ENCODE measurements at regions not wholly inside any gene's neighbourhood (a gene's known extent, or its start where the extent isn't known, plus 50 kb on each side); places are given as distances from the start of the nearest gene placed in this dataset.
A peak's percentile ranks its signal among the peaks of the same experiment; 100 is the strongest.
"Not testable (repeated sequence)": the region's sequence is repeated elsewhere in the genome, so short reads cannot be mapped to it uniquely, and the experiment has no call there.

DNA sequence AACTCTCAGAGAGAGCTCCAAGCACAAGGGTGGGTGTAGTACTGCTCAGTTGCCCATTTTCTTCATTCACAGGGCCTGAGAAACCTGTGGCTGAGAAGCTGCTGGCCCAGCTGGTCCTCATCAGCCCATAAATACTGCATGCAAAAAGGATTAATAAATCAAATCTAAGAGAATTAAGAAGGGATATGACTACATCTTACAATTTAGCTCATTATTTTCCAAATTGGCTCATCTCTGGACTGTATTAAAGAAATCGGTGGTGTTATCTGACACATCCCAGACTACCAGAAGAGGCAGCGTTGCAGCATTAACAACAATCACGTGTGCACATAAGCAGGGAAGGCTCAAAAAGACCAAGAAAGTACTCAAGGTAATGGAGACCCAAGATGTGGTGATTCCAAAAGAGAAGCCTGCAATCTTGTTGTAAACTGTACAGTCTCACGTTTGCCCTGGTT, 90.7 kb downstream of the CD24 start:
- peak in 1 of 2 experiments; percentile 9 for DNase-seq

DNA sequence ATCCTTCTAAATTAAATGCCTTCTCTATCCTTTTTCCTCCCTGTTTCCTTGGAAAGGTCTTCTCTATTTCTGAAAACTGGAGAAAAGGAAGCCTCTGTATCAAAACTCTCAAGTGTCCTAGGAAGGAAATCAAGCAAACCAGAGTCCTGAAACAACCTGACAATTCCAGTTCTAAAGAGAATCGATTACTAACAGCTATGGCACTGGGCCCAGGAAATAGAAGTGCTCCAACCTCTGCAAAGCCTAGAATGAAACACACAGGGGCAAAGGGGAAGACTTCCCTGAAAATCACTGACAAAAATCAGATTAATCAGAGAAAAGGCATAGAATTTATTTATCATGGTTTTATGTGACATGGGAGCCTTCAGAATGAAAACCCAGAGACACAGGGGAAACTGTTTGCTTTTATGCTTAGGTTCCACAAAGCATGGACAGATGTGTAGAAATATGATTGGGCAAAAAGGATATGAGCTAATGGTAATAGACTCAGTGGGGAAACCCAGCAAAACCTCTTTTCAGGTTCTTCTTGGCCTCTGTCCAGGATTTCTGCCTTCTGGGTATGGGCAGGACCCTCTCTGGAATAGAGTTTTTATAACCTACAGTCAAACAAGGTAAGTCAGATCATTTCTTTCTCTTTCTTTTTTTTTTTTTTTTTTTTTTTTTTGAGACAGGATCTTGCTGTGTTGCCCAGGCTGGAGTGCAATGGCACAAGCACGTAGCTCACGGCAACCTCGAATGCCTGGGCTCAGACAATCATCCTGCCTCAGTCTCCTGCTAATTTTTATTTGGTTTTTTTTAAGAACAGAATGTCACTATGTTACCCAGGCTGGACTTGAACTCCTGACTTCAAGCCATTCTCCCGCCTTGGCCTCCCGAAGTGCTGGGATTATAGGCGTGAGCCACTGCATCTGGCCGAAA, 91.7 kb downstream of the CD24 start:
- no peak for DNase-seq

DNA sequence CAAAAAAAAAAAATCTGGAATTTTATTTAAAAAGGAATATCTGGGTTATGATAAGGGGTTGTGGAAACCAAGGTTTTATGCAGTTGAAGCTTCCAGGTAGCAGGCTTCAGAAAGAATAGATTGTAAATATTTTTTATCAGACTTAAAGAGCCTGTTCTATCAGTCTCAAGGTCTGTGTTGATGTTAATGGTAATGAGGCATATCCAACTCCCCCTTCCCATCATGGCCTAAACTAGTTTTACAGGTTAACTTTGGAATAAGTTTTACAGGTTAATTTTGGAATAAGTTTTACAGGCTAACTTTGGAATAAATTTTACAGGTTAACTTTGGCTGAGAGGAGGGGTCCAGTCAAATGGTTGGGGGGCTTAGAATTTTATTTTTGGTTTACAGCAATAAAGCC, 92.4 kb downstream of the CD24 start:
- no peak for DNase-seq

DNA sequence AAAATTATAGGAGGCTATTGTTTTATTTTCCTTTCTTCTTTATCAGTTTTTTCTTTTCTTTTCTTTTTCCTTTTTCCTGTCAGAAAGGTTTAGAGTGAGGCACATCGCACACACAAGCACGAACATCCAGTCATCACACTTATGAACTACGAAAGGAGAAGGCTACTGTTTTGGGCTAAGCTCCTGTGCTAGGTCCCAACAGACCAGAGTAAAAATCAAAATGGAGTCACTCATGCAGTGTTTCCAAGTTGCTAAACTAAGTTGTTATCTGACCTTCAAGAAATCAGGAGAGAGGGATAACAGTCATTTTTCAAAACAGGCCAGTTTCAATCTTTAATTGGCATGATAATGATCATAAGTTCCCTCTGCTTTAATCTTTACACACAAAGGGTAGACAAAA, 93.6 kb downstream of the CD24 start:
- DNase-seq: no peak

DNA sequence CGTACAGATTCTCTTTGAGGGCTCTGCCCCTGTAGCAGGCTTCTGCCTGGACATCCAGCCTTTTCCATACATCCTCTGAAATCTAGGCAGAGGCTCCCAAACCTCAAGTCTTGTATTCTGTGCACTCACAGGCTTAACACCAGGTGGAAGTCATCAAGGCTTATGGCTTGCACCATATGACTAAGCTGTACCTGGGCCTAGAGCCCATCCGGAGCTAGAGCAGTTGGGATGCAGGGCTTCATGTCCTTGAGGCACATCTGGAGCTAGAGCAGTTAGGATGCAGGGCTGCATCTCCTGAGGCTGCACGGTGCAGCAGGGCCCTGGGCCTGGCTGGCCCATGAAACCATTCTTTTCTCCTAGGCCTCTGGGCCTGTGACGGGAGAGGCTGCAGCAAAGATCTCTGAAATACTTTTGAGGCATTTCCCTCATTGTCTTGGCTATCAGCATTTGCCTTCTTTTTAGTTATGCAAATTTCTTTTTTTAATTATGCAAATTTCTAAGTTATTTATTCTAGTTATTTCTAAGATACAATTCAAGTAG, 98.7 kb downstream of the CD24 start:
- no peak for DNase-seq

DNA sequence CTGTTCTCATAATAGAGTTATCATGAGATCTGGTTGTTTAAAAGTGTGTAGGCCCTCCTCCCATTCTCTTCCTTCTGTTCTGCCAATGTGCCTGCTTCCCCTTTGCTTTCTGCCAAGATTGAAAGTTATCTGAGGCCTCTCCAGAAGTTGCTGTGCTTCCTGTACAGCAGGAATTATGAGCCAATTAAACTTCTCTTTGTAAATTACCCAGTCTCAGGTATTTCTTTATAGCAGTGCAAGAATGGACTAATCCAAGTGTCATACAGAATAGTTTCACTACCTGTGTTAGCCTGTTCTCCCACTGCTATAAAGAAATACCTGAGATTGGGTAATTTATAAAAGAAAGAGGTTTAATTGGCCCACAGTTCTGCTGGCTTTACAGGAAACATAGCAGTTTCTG, 100.0 kb downstream of the CD24 start:
- DNase-seq: no peak

DNA sequence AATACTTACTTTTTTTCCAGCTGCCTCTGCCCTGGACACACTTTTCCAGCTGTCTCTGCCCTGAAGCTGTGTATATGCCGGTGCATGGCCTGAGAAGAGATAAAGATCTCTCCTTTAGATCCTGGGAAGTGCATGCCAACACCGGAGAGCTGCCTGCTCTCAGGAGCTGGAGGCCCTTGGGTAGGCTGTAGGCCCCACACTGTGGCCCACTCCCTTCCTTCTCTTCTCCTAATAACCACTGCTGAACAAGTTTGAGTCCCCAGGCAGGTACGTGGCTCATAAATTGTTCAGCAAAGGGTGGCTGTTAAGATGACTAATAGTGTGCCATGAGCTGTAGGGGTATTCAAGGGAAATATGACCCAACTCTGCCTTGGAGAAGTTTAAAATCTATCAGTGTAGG, 102.5 kb downstream of the CD24 start:
- DNase-seq: no peak

DNA sequence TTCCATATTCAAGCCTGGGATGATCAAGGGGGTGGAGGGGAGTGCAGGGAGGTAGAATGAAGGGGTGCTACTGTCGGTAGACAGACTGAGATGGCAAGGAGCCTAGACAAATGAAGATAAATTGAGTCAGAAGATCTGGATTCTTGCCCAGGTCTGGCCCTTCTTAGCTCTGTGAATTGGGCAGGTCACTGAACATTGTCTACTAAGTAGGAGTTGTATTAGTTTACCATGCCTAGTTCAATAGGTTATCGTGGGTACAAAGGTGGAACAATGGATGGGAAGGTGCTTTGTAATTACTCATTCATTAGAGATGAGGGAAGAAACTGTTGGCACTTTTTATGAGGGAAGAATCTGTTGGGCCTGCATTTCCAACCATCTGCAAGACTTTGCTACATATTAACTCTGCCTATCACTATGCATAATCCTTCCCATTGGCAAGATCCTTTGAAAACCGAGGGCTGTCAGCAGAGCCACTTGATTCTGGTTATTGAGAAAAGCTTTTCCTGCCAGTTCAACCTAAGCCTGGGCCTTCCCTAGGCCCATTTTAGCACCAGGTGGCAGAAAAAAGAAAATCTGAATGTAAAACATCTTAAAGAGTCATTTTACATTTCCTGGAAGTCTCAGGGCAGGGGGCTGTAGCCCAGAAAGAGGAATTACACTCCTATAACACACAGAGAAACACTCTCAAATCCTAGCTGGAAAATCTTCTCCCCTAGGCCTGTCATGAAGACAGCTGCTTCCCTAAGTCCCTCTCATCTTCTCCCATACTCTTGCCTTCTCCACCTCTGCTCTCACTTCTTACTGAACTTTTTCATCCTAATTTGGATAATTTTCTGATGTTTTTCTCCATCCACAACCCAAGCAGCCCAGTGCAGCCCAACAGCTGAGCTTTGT, 103.5 kb downstream of the CD24 start:
- no peak for DNase-seq

DNA sequence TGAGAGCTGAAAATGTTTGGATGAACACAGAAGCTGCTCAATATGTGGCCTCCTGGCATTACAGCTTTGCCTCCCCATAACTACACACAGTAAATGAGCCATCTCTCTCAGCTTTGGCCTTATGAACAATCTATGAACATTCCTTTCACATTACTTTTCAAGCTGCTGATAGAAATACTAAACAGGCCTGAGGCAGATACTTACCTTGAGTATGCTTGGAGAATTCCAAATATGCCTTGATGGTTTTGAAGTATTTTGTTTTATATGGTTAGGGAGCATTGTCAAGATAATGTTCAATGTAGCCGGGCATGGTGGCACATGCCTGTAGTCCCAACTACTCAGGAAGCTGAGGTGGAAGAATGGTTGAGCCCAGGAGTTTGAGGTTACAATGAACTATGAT, 104.5 kb downstream of the CD24 start:
- DNase-seq: peak in 1 of 2 experiments; percentile 31

DNA sequence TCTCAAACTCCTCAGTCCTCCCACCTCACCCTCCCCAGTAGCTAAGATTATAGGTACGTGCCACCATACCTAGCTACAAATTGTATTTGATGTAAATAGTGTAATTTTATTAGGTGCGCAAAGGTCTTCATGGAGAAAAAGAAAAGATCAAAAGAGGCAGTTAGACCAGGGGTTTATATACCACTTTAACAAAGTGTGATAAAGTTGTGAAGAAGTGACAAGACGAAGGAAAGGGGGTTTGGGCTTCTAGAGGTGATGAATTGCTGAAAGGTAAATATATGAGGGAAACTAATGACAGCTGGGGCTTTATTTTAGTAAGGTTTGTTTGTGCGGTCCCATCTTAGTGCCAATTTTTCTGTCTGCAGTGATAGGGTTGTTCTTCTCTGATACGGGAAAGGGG, 105.3 kb downstream of the CD24 start:
- no peak for DNase-seq

DNA sequence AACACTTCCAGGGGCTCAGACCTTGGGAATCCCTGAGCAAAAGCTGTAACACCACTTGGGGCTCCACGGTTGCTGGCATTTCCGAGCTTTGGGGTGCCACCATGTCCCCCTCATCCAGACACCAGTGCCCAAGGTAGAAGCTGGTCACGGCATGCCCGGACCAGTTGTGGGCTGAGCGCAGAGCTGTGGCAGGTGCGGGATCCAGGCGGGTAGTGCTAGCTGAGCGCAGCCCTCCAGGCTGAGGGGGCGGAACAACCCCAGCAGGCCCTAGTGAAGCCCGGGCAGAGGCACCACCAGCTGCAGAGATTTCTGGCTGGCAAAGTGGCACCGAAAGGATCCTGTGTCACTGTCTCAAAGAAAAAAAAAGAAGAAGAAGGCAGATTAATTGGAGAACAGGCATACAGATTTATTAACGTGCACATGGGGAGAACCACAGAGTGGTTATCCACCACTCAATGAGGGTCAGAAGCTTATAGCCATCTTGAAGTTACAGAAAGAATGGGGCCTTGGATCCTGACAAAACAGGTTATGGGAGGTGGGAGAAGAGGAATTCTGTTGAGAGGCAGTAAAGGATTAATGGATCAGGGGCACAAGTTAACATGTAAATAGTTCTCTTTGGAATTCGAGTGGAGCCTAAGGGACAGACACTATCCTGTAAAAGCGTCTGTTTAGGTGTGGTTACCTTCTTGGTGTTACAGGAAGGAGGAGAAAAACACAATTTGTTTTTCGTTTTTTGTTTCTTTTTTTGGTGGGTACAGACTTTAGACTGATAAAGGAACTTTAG, 107.5 kb downstream of the CD24 start:
- DNase-seq: no peak

DNA sequence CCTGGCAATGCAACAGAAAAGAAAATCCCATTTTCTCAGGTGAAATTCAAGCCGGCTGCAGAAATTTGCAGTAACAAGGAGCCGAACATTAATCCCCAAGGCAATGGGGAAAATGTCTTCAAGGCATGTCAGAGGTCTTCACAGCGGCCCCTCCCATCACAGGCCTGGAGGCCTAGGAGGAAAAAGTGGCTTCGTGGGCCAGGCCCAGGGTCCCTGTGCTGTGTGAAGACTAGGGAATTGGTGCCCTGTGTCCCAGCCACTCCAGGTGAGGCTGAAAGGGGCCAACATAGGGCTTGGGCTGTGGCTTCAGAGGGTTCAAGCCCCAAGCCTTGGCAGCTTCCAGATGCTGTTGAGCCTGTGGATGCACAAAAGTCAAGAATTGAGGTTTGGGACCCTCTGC, 111.7 kb downstream of the CD24 start:
- DNase-seq: no peak

DNA sequence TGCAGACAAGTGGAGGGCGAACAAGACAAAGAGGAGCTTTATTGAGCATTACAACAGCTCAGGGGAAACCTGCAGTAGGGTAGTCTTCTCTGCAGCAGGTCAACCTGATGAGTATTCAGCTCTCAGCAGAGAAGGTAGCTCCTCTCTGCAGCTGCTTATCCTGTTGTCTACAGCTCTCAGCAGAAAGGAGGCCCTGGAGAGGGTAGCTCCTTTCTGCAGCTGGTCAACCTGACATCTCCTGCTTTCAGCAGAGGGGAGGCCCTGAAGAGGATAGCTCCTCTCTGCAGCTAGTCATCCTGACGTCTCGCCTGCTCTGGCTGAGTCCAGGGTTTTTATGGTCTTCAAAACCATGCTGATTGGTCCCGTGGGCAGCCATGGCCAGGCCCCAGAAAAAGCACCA, 113.6 kb downstream of the CD24 start:
- DNase-seq: no peak

DNA sequence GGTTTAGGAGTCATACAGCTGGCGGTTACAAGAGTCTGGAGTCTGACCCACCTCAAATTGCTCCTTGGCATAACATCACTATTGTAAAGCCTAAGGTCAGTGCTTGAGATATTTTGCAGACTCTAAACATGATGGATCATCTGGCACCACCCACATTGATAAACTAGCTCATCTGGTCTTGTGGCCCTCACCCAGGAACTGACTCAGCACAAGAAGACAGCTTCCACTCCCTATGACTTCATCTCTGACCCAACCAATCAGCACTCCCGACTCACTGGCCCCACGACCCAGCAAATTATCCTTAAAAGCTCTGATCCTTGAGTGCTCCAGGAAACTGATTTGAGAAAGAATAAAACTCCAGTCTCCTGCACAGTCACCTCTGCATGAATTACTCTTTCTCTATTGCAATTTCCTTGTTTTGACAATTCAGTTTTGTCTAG, 115.9 kb downstream of the CD24 start:
- DNase-seq: no peak

DNA sequence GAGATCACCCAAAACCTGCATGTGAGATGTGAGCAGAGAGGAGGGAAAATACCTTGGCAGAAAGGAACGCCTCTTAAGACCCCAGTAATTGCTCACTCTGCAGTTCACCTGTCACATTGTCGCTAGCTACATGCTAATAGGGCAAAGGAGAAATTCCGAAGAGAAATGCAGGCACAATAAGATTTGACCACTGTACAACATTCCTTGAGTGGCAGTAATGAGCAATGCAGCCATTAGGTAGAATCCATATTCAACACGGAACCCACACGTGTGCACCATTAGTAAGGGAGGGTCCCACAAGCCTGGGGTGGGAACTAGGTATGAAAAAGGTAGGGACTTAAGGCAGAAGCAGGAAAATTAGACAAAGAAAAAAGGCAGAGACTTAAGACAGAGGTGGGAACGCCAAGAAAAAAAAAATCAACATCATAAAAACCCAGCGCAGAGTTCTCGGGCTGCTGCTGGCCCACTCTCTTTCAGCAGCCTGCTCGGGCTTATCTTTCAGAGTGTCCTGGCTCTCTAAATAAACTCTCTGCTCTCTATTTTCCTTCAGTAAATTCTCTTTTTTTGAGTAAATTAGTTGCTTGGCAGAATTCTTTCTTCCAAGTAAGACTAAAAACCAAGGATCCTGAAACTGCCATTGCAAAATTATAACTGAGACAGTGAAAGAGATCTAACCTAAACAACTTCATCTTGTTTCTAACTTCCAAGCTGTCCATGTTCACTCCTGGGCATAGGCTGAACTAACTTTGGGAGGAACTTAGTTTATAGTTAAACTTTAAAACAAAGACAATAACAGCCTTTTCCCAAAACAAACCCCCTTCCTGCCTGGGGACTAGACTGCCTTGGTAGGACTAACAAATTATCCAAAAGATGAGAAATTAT, 116.5 kb downstream of the CD24 start:
- DNase-seq: no peak

DNA sequence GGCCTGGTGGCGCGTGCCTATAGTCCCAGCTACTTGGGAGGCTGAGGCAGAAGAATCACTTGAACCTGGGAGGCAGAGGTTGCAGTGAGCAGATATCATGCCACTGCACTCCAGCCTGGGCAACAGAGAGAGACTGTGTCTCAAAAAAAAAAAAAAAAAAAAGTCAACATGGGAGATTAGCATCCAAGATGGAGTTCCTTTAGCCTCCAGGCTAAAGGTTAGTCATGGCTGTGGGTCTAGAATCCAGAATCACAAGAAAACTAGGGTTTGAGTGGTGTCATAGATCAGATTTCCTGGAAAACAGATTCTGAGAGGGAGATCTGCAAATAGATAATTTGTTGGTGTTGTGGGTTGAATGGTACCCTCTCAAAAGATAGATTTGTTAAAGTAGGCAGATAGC, 117.2 kb downstream of the CD24 start:
- not testable (repeated sequence) for DNase-seq

DNA sequence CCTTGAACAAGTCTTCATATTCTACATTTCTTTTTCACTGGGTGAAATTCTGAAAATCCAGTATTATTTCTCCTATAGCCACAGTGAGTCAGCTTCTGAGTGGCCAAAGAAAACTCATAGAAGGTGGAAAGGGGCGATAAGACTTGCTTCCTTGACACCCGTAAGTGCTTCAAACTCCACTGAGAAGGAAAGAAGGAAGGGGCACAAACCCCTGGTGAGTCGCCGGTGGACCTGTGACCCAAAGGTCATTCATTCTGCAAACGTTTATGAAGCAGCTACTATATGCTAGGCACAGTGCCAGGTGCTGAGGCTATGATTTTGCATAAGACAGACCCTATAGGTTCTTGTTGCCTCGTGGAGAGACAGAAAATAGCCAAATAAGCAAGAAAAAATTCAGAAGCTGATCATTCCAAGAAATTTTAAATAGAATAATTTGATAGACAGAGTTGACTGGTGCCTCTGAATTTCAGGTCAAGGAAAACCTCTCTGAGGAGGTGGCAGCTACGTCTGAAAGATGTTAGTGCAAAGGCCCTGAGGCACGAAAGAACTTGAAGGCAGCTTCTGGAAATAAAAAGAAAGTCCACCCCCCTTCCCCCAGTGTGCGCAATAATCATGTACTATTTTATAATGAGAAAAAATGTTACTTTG, 118.2 kb downstream of the CD24 start:
- DNase-seq: no peak

DNA sequence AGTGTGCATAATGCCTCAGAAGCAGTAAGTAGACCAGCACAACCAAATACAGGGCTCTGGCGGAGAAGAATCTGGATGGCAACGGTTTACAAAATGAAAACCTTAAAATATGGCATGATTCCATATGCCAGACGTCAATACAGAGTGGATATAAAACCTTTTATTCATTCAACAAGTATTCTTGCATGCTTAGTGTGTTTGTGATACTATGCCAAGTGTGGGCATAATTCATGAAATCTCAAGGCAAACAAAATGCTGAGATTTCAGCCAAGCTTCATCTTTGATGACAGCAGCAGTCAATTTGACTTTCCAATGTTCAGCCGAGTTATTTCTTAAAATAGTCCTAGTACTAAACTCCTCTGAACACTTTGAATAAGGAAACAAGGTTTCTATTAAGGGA, 119.4 kb downstream of the CD24 start:
- DNase-seq: no peak

DNA sequence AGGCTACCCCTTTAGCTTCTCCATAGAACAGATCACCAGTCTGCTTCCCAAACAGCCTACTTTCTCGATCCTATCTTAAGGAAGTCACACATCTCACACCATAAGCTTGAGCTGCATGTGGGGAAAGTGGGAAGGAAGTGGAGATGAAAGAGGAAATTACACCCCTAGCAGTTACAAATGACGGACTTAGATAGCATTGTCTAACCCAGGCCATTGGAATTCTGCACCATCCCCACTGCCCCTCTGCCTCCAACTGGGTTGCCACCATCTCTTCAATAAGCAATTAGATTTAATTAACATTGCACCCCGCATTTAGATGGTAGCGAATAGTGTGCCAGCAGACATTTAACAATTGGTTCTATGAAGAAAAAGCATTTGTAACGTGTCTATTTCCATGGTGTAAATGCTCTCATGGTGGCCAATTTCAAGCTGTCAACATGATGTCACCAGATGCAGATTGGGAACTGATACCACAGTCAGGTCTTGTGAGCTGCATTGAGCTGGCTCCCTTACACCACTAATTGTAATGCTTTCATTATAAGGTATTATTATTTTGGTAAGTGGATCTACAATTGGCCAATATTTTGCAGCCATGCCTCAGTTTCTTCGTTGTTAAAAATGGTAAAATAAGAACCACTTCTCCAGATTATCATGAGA, 124.7 kb downstream of the CD24 start:
- DNase-seq: no peak

DNA sequence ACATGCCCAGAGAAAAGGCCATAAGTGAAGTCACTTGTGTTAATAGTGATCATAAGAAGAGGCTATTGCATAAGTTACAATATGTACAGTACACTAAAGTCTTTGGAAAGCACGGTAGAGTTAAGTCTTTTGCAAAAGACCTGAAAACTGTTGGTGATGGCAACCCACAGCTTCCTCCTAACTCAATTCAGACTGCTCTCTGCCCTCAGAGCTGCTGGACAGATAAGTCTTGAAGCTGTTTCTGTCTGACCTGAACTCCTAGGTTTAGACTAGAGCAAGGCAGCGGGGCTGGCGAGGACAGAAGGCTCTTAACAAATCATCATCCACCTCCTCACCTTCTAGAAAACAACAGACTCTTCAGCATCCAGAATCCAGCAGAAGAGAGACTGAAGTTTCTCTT, 125.4 kb downstream of the CD24 start:
- DNase-seq: no peak

DNA sequence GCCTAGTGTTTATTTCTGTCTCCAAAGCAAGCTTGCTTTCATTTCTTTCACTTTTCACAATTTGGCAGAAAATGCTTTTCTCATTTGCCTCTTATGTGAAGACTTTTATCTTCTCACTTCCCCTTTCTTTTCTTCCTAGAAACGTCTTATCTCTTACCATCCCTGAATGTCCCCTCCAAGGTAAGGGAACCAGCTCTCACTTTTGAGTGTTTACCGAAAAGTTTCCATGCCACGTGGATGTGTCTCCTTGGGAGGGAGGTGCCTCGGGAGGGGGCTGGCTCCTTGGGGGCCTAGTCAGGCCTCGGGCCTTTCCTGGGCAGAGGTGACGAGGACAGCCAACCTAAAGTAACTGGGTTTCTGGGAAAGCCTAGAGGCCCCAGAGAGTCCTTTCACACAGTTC, 127.4 kb downstream of the CD24 start:
- DNase-seq: no peak

Data from SW 1271 (cell line).